Prostate gland (tissue), 2 donors: ENCODE measurements at regions not wholly inside any gene's neighbourhood (a gene's known extent, or its start where the extent isn't known, plus 50 kb on each side); places are given as distances from the start of the nearest gene placed in this dataset.

Experiments
- POLR2A ChIP-seq: fragments of 450-650 bp; IDR thresholded peaks from one replicate; pipeline ENCODE4 v1.6.1; 2016; ENCODE audit warnings: antibody characterized with exemption, mild to moderate bottlenecking
- POLR2AphosphoS5 ChIP-seq: sonication (generic); formaldehyde crosslinking; IDR thresholded peaks from one replicate; pipeline ENCODE4 v1.6.1; 2017; ENCODE audit warnings: antibody characterized with exemption
- TF ChIP-seq, protein P1 (sequence below), 4 experiments: fragments of 200-600 bp in 2 of 4; fragments of 450-650 bp in 2 of 4; sonication (generic) in 2 of 4; IDR thresholded peaks; 1 replicate in 3 of 4; 2 replicates in 1 of 4; pipeline ENCODE4 v1.5.1; 2016 to 2019; ENCODE audit warnings: antibody characterized with exemption in 4 of 4, mild to moderate bottlenecking in 2 of 4, moderate library complexity in 2 of 4

DNA sequence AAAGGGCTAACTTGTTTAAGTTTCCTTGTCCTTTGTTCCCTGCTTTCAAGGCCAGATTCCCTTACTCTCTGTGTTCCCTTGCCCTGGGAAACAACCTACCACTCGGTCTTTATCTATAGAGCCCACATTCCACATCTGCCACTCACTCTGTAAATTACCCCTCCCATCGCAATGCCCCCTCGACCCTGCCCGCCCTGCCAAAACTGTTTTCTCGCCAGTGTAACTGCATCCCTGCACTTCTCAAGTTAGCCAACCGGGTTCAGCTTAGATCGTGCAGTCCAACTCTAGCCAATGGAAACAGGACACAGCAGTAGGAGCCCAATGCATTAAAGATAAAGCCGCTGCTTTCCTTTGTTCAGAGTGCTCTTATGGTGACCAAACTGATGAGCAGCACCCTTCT is 263.6 kb downstream of the TBL1XR1 start:
- TF ChIP-seq, protein P1, sequence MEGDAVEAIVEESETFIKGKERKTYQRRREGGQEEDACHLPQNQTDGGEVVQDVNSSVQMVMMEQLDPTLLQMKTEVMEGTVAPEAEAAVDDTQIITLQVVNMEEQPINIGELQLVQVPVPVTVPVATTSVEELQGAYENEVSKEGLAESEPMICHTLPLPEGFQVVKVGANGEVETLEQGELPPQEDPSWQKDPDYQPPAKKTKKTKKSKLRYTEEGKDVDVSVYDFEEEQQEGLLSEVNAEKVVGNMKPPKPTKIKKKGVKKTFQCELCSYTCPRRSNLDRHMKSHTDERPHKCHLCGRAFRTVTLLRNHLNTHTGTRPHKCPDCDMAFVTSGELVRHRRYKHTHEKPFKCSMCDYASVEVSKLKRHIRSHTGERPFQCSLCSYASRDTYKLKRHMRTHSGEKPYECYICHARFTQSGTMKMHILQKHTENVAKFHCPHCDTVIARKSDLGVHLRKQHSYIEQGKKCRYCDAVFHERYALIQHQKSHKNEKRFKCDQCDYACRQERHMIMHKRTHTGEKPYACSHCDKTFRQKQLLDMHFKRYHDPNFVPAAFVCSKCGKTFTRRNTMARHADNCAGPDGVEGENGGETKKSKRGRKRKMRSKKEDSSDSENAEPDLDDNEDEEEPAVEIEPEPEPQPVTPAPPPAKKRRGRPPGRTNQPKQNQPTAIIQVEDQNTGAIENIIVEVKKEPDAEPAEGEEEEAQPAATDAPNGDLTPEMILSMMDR (IDR thresholded peaks at IDR 0.05), result no peak
- TF ChIP-seq POLR2AphosphoS5 (no peak), POLR2A (no peak)
